Stomach (tissue), 8 donors: ENCODE measurements at regions not wholly inside any gene's neighbourhood (a gene's known extent, or its start where the extent isn't known, plus 50 kb on each side); places are given as distances from the start of the nearest gene placed in this dataset.

Source experiments
- DNase-seq, 2 donors: peaks; one replicate each; pipeline versions ENCODE4 v3.0.0 to v3.0.0-alpha.2; 2013 to 2019
- H3K27ac ChIP-seq, 5 donors: fragments of 200-600 bp in 4 of 5; sonication (generic) in 4 of 5; one replicate each; pipeline ENCODE4 v1.5.1; 2013 to 2019; ENCODE audit warnings: mild to moderate bottlenecking in 1 of 5, moderate library complexity in 1 of 5
- H3K27me3 ChIP-seq, 3 donors: fragments of 200-600 bp; sonication (generic); one replicate each; pipeline ENCODE4 v1.5.1; 2017 to 2019; ENCODE audit warnings: mixed run types in 1 of 3
- H3K36me3 ChIP-seq, 4 donors: fragments of 200-600 bp; sonication (generic); 1 replicate in 3 of 4; 2 replicates in 1 of 4; pipeline ENCODE4 v1.5.1; 2016 to 2019
- H3K4me1 ChIP-seq, 4 donors: fragments of 200-600 bp; sonication (generic); one replicate each; pipeline ENCODE4 v1.5.1; 2016 to 2019
- H3K4me3 ChIP-seq, 4 donors: fragments of 200-600 bp; sonication (generic) in 3 of 4; one replicate each; pipeline ENCODE4 v1.5.1; 2016 to 2019; ENCODE audit warnings: mild to moderate bottlenecking in 1 of 4
- H3K9me3 ChIP-seq, 4 donors: fragments of 200-600 bp; sonication (generic); one replicate each; pipeline ENCODE4 v1.5.1; 2016 to 2019
- CTCF ChIP-seq, 7 experiments: fragments of 450-650 bp in 4 of 7; fragments of 200-600 bp in 3 of 7; sonication (generic) in 3 of 7; IDR thresholded peaks; one replicate each; pipeline ENCODE4 v1.5.1; 2016 to 2019; ENCODE audit warnings: antibody characterized with exemption in 7 of 7, control low read depth in 2 of 7, mild to moderate bottlenecking in 1 of 7
- EP300 ChIP-seq: sonication (generic); formaldehyde crosslinking; IDR thresholded peaks from one replicate; pipeline ENCODE4 v1.6.1; 2017; ENCODE audit warnings: antibody characterized with exemption
- POLR2A ChIP-seq, 4 donors: fragments of 450-650 bp; IDR thresholded peaks; one replicate each; pipeline ENCODE4 v1.6.1; 2016; ENCODE audit warnings: antibody characterized with exemption in 4 of 4, control low read depth in 2 of 4, mild to moderate bottlenecking in 1 of 4, moderate library complexity in 1 of 4
- POLR2AphosphoS5 ChIP-seq, 3 donors: sonication (generic); formaldehyde crosslinking; IDR thresholded peaks; one replicate each; pipeline ENCODE4 v1.6.1; 2016; ENCODE audit warnings: antibody characterized with exemption in 3 of 3
- WGBS, 5 donors: extraction: QIAGEN DNeasy Blood & Tissue Kit in 3 of 5; methylation state at CpG; one replicate each; pipeline versions ENCODE4 v1.1.5 to v1.1.7; 2013 to 2018; 5-methylcytosine and 5-hydroxymethylcytosine counted together
- intact Hi-C: fragments of 100-400 bp; cut with DNase I; formaldehyde crosslinking; loops from one replicate; pipeline ENCODE4 v1.15.1; 2023; ENCODE audit warnings: low total_unique reads
- donor health status: healthy with polysubstance abuse.
- donor health status: Bipolar disorder and iron deficiency.
- donor health status: healthy.

- Histone ChIP-seq H3K4me1 (no peaks in the 10 kb centered on the region), H3K4me3 (no peak overlapping the region), H3K27me3 (no peaks in the 10 kb centered on the region), H3K27ac (no peak overlapping the region), H3K36me3 (no peaks in the 10 kb centered on the region), H3K9me3 (no peaks in the 10 kb centered on the region)
- intact Hi-C loops = no loop called here
- TF ChIP-seq POLR2A (IDR thresholded peaks at IDR 0.05) = no peak
- 32 to 46% (median 40%) methylated on average over 1 of the region's 1 CpG for WGBS, 5 donors
- no peak for DNase-seq
Observed at GRCh38 chr18:41731884-41732283, 223.2 kb upstream of the PIK3C3 start.

DNA sequence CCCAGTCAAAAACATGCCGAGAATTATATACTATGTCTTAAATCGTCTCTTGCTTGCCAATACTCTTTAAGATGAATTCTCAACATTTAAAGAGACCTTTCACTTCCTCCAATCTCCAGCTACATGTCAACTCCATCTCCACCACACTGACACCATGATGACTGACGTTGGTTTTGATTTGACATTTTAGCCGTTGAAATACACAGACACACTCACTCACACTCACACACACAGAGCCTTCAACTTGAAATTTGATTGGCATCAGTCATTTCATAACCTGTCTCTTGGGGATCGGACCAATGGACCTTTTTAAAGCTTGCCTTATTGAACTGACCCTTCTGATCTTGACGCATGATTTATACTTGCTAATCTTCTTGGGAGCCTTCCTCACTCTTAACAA is 230.8 kb upstream of the PIK3C3 start:
- TF ChIP-seq CTCF (IDR thresholded peaks at IDR 0.05) (no peak), EP300 (no peak), POLR2AphosphoS5 (IDR thresholded peaks at IDR 0.05) (no peak), POLR2A (IDR thresholded peaks at IDR 0.05) (no peak)

DNA sequence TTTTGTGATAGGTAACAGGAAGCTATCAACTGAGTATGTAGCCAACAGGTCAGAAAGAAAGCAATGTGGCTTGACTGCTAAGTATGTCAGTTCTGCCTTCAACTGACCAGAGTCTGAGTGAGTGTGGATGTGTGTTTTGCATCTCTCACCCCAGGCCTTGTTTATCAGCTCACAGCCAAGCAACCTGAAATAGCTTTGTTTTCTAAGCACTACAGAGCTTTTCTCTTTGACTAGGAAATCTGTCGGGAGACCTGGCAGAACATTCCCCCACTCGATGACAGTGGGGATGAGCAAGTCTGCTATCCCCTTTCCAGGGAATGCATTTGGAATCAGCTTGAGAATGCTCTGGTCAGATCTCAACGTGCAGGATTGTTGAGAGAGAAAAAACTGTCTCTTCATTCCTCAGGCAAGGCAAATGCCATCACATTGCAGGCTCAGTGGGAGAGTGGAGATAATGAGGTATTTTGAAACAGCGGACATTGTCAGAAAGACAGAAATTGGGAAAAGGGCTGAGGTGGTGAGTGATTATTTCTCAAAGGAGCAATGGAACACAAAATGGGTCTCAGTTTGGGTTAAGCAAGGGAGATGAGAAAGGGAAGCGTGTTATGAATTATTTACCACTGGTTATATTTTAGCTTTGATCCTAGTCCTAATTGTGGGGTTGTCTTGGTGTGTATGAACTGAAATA is 233.8 kb upstream of the PIK3C3 start:
- H3K4me1 ChIP-seq = no peaks in the 10 kb centered on the region
- 51 to 60% (median 55%) methylated on average over 5 of the region's 5 CpGs for WGBS, 5 donors
- H3K36me3 ChIP-seq = no peaks in the 10 kb centered on the region
- H3K27me3 ChIP-seq = no peaks in the 10 kb centered on the region
- no peak overlapping the region for H3K4me3 ChIP-seq
- no peaks in the 10 kb centered on the region for H3K9me3 ChIP-seq
- DNase-seq = no peak
- intact Hi-C loops = no loop called here
- TF ChIP-seq POLR2AphosphoS5 (IDR thresholded peaks at IDR 0.05) (no peak), EP300 (no peak), POLR2A (IDR thresholded peaks at IDR 0.05) (no peak), CTCF (IDR thresholded peaks at IDR 0.05) (no peak)
- H3K27ac ChIP-seq = no peak overlapping the region

More for the DNA sequence above, 230.8 kb upstream of the PIK3C3 start:
- WGBS, 5 donors = 84 to 91% (median 90%) methylated on average over 6 of the region's 6 CpGs
- intact Hi-C loops = no loop called here
- Histone ChIP-seq H3K36me3 (no peaks in the 10 kb centered on the region), H3K27me3 (no peaks in the 10 kb centered on the region), H3K4me1 (no peaks in the 10 kb centered on the region), H3K9me3 (no peaks in the 10 kb centered on the region), H3K4me3 (no peak overlapping the region), H3K27ac (no peak overlapping the region)
- no peak for DNase-seq

DNA sequence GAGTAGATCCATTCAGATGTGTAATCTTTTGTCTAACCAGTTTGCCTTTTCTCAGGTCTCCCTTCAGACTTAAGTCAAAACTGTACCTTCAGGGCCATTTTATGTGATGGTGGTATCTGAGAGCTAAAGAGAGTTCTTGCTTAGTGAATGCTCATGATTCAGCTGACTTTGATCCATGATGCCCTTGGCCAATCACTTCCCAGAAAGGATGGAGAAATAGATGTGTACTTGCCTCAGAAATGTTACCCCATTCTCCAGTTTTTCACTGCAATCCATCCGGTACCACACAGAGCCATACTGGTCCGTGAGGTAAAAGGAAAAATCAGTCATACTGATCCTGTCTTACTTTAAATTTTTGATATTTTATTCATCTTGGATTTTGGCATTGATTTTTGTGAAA is 234.8 kb upstream of the PIK3C3 start:
- intact Hi-C loops = no loop called here
- no peaks in the 10 kb centered on the region for H3K4me1 ChIP-seq
- H3K27ac ChIP-seq = no peak overlapping the region
- 86 to 93% (median 90%) methylated on average over 2 of the region's 2 CpGs for WGBS, 5 donors
- no peak for TF ChIP-seq EP300
- no peak for TF ChIP-seq POLR2AphosphoS5 (IDR thresholded peaks at IDR 0.05)
- no peak for TF ChIP-seq POLR2A (IDR thresholded peaks at IDR 0.05)
- no peak for TF ChIP-seq CTCF (IDR thresholded peaks at IDR 0.05)
- H3K27me3 ChIP-seq = no peaks in the 10 kb centered on the region
- H3K36me3 ChIP-seq = no peaks in the 10 kb centered on the region
- no peaks in the 10 kb centered on the region for H3K9me3 ChIP-seq
- DNase-seq = no peak
- H3K4me3 ChIP-seq = no peak overlapping the region

DNA sequence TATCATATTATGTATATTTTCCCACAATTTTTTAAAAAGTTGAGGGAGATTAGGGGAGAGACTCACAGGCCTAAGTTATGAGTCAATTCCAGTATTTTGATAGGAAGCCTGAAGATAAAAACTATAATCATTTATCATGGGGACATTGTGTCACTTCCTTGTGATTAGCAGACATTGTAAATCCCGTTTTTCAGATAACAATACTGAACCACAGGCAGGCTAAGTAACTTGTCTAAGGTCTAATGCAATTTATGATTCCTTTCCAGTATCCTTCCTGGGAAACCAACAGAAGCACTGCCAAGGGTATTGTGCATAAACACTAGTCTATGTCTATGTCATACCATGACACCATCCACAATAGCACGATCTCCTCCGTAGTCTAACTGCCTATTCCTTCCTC is 235.2 kb upstream of the PIK3C3 start:
- H3K36me3 ChIP-seq = no peaks in the 10 kb centered on the region
- no peaks in the 10 kb centered on the region for H3K27me3 ChIP-seq
- H3K4me1 ChIP-seq = no peaks in the 10 kb centered on the region
- no peak overlapping the region for H3K27ac ChIP-seq
- no peaks in the 10 kb centered on the region for H3K9me3 ChIP-seq
- TF ChIP-seq POLR2AphosphoS5 (IDR thresholded peaks at IDR 0.05) = no peak
- no peak for TF ChIP-seq POLR2A (IDR thresholded peaks at IDR 0.05)
- no peak for TF ChIP-seq EP300
- no peak overlapping the region for H3K4me3 ChIP-seq
- 56 to 65% (median 62%) methylated on average over 3 of the region's 3 CpGs for WGBS, 5 donors
- DNase-seq = no peak
- intact Hi-C loops = no loop called here
